NB4 (cell line): ENCODE measurements at regions not wholly inside any gene's neighbourhood (a gene's known extent, or its start where the extent isn't known, plus 50 kb on each side); places are given as distances from the start of the nearest gene placed in this dataset.
A peak's percentile ranks its signal among the peaks of the same experiment; 100 is the strongest.

Experiments
- DNase-seq: peaks from one replicate; pipeline ENCODE4 v3.0.0; 2010; ENCODE audit warnings: low read depth
- H3K4me3 ChIP-seq: one replicate; pipeline ENCODE4 v1.5.1; 2011; ENCODE audit warnings: mild to moderate bottlenecking, low read depth, low read length, moderate library complexity
- MAX ChIP-seq: IDR thresholded peaks from 2 replicates; pipeline ENCODE4 v1.6.1; 2011; ENCODE audit warnings: low read depth, low read length
- MYC ChIP-seq: IDR thresholded peaks from 2 replicates; pipeline ENCODE4 v1.6.1; 2011; ENCODE audit warnings: low read depth, low read length
- POLR2A ChIP-seq: IDR thresholded peaks from 2 replicates; pipeline ENCODE4 v1.6.1; 2011; ENCODE audit warnings: mild to moderate bottlenecking; ENCODE audit not compliant: insufficient read length; ENCODE audit errors: extremely low read depth
- TF ChIP-seq, protein P1 (sequence below): IDR thresholded peaks from one replicate; pipeline ENCODE4 v1.5.1; 2012; ENCODE audit warnings: low read depth, low read length

DNA sequence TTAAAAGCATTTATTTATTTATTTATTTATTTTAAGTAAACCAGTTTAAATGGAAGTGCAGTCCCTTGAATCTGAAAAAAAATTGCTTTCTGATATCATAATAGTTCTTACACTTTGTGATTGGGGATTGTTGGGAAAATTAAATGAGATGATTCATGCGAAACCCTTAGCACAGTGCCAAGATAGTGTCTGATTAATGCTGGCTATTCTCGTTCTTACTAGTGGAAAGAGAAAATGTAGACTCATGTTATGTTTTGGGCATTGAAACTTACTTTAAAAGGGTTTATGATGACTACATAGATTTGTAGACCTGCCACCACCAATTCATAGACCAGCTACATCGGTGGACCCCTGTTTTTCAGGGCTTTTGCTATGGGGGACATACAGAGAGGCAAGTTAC lies 229.2 kb upstream of the ZFP64 start:
- H3K4me3 ChIP-seq = no peak overlapping the region
- TF ChIP-seq POLR2A (no peak), MAX (no peak), MYC (no peak)
- TF ChIP-seq, protein P1, sequence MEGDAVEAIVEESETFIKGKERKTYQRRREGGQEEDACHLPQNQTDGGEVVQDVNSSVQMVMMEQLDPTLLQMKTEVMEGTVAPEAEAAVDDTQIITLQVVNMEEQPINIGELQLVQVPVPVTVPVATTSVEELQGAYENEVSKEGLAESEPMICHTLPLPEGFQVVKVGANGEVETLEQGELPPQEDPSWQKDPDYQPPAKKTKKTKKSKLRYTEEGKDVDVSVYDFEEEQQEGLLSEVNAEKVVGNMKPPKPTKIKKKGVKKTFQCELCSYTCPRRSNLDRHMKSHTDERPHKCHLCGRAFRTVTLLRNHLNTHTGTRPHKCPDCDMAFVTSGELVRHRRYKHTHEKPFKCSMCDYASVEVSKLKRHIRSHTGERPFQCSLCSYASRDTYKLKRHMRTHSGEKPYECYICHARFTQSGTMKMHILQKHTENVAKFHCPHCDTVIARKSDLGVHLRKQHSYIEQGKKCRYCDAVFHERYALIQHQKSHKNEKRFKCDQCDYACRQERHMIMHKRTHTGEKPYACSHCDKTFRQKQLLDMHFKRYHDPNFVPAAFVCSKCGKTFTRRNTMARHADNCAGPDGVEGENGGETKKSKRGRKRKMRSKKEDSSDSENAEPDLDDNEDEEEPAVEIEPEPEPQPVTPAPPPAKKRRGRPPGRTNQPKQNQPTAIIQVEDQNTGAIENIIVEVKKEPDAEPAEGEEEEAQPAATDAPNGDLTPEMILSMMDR = no peak
- DNase-seq = no peak

DNA sequence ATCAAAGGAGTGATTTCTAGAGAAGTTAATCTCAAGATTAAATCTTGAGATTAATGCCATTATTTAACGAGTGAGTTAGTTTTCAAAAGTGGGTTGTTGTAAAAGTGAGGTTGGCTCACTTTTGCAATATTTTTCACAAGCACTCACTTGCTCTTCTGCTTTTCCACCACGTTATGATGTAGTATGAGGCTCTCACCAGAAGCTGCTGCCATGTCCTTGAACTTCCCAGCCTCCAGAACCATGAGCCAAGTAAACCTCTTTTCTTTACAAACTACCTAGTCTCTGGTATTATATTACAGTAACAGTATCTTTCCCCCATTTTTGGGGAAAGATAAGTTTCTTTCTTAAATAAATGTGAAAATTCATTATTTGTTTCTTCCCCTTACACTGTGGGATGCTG lies 227.6 kb upstream of the ZFP64 start:
- H3K4me3 ChIP-seq = no peak overlapping the region
- no peak for TF ChIP-seq MYC
- no peak for TF ChIP-seq POLR2A
- TF ChIP-seq MAX = no peak
- TF ChIP-seq, protein P1 = no peak
- DNase-seq = no peak

GRCh38 chr20:52416953-52417352 lies 225.4 kb upstream of the ZFP64 start:
- no peak for DNase-seq
- TF ChIP-seq MYC = no peak
- no peak for TF ChIP-seq MAX
- TF ChIP-seq POLR2A = no peak
- TF ChIP-seq, protein P1 = no peak
- no peak overlapping the region for H3K4me3 ChIP-seq

DNA sequence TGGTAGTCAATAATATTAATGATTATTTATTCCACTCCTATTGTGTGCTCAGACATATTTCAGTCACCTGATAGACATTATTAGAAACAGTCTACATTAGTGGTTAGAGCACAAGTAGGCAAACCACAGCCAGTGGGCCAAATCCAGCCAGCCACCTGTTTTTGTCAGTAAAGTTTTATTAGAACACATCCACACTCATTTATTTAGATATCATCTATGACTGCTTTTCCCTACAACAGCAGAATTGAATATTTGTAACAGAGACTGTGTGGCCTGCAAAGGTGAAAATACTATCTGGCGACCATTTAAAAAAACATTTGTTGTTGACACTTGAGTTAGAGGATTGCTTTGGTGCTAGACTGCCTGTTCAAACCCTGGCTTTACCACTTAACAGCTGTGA lies 220.0 kb upstream of the ZFP64 start:
- no peak for TF ChIP-seq MYC
- no peak for TF ChIP-seq MAX
- TF ChIP-seq POLR2A = no peak
- TF ChIP-seq, protein P1 = no peak
- DNase-seq = no peak
- H3K4me3 ChIP-seq = no peak overlapping the region

GRCh38 chr20:52410731-52411234 lies 219.2 kb upstream of the ZFP64 start:
- TF ChIP-seq, protein P1 = no peak
- no peak overlapping the region for H3K4me3 ChIP-seq
- peak; percentile 16 for DNase-seq

DNA sequence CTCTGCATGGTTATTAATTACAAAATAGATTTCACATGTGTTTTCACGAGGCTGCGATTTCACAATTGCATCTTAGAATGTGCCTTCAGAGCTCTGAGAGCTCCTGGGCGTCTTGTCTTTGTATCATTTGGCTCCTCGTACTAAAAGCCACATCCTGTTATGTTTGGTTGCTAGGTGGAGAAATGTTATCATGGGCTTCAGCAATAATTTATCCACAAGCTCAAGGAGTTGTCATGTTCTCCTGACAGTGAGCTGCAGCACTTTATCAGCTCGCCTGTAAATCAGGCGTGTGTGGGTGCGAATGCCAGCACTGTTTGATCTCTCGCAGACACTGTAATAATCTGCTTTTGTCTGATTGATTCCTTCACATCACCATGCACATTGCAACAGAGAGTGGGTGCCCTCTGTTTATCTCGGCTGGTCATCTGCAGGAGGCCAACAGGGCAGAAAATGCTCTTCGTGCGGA lies 218.6 kb upstream of the ZFP64 start:
- peak; percentile 45 for TF ChIP-seq MAX
- TF ChIP-seq POLR2A = no peak
- 0 out of 2 replicates have a peak, but pooled peaks have one; percentile 39 for TF ChIP-seq MYC
- TF ChIP-seq, protein P1 = no peak
- H3K4me3 ChIP-seq = no peak overlapping the region
- DNase-seq = peak; percentile 81
